IPS DF 19.7 (cell line): ENCODE measurements at regions not wholly inside any gene's neighbourhood (a gene's known extent, or its start where the extent isn't known, plus 50 kb on each side); places are given as distances from the start of the nearest gene placed in this dataset.

ENCODE experiments used
- DNase-seq: peaks from one replicate; pipeline ENCODE4 v3.0.0-alpha.2; 2013; ENCODE audit warnings: low read depth, low spot score

GRCh38 chr7:113825832-113826231, 93.0 kb downstream of the PPP1R3A start:
- peak; percentile 5 for DNase-seq

- DNase-seq: no peak
These were observed 94.5 kb downstream of the PPP1R3A start for GRCh38 chr7:113824117-113824823.

- no peak for DNase-seq
These were observed 99.3 kb downstream of the PPP1R3A start for GRCh38 chr7:113819474-113819873.

- no peak for DNase-seq
These were observed 102.2 kb downstream of the PPP1R3A start for GRCh38 chr7:113816639-113817038.

- no peak for DNase-seq
These were observed 105.3 kb downstream of the PPP1R3A start for GRCh38 chr7:113813471-113813870.

- no peak for DNase-seq
These were observed 106.1 kb downstream of the PPP1R3A start for GRCh38 chr7:113812591-113813255.

- DNase-seq: no peak
These were observed 108.6 kb downstream of the PPP1R3A start for GRCh38 chr7:113810080-113810744.

GRCh38 chr7:113809581-113809980, 109.2 kb downstream of the PPP1R3A start:
- DNase-seq: no peak

GRCh38 chr7:113806633-113807327, 112.0 kb downstream of the PPP1R3A start:
- DNase-seq: no peak

GRCh38 chr7:113805976-113806375, 112.8 kb downstream of the PPP1R3A start:
- no peak for DNase-seq

DNA sequence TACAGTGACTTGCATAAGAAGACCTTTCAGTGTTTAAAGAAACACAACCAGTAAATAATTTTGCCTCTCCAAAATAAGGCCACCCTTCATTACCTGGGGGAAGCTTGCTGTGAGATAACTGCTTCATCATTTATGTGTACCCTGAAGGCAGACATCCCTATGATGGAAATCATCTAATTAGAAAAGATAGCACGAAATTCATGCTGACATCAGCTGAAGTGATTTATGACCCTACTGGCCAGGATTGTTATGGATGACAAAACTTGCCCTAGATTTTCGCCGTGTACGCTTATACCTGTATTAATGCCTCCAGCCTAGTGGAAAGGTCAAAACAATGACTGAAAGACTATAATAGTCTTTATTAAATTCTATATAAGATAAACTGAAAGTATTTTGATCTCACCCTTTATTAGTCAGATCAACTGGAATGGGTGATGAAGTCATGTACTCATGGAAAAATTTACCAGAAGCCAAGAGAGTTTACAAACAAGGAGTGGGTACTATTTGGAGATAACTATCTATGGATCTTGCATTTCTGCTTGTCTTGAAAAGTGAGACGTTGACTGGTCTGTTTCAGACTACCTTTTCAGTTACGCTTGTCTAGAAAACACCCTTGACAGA, 114.2 kb downstream of the PPP1R3A start:
- DNase-seq: no peak

DNA sequence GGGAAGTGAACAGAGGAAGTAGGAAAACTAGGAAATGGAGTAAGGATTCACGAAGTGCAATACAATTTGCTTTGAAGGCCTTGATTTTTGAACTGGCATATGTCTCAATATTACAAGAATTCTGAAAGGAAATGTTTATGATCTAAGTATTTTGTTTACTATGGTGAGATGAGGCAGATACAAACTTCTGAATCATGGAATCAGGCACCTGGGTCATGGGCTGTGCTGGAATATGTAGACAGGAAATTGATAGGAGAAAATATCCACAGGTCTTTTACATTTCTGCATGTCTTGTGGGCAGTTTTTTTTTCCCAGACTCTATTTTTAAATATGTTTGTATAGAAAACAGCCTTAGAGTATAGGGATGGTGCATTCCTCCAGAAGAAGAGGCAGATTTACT, 117.1 kb downstream of the PPP1R3A start:
- DNase-seq: no peak

- no peak for DNase-seq
These were observed 118.0 kb downstream of the PPP1R3A start for GRCh38 chr7:113800826-113801225.

DNA sequence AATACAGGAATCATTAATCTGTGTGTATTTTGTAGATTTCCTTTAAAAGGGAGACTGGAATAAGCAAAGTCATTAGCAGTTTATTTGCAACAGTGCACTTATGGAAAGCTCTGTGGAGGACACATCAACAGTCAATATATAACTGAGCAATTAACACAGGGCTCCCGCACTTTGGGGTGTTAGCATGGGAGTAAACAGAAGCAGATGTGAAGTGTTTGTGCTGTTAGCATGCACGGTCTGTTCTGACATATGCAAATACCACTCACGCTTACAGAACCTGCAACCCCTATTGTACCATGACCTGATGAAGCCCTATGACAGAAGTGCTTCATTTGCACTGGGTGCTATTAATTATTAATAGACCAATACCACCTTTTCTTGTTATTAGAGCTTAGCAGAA, 118.9 kb downstream of the PPP1R3A start:
- no peak for DNase-seq

DNA sequence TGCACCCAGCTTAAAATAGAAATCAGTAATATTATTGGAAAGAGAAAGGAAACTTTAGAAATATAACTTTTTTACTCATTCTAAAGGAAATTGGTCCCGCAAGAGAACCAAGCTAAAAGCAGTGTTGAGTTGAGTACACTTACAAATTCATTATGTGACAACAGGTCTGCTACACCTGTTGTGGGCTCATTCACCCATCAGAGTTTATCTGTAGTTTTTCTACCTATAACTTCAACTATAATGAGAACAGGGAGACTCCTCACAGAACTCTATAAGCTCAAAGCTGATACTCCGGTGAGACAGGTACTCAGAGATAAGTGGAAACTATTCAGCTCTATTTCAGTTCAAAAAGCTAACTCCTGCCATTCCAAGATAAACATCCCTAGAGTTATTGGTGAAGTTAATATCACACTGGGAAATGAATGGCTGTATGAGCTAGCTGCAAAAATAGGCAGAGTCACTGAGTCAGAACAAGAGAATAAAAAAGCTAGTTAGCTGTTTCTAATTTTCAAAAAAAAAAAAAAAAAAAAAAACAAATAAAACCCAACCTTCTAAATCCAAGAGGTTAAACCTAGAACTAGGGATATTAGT, 121.3 kb downstream of the PPP1R3A start:
- no peak for DNase-seq

DNA sequence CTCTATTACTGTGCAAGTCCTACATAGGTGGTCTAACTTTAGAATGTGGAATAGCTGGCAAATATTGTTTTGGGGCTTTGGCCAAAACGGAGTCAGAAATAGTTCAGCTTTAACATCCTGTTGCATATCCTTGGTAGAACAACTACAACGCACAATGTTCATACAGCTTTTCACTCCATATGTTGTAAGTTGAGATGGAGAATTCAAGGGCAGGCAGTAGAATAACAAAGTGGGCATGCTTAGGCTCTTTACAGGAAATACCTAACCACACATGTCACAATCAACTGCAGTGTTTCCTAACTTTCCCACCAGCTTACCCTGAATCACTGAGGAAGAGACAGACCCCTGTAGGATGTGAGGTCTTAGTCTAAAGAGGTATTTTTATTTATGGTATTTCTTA, 122.3 kb downstream of the PPP1R3A start:
- DNase-seq: no peak

- DNase-seq: no peak
These were observed 124.2 kb downstream of the PPP1R3A start for GRCh38 chr7:113794573-113794972.

- no peak for DNase-seq
These were observed 125.6 kb downstream of the PPP1R3A start for GRCh38 chr7:113793171-113793570.

- DNase-seq: no peak
These were observed 128.8 kb downstream of the PPP1R3A start for GRCh38 chr7:113790025-113790424.

DNA sequence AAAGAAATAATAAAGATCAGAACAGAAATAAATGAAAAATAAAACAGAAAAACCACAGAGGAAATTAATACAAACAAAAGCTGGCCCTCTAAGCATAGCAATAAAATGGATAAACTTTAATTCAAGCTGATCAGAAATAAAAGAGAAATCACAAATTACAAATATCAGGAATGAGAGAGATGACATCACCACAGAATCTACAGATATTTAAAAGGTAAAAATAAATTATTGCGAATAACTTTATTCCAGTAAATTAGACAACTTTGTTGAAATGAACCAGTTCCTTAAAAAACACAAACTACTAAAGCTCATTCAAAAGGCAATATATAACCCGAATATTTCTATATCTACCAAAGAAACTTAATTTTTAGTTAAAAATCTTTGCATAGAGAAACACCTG, 131.7 kb downstream of the PPP1R3A start:
- DNase-seq: no peak

- DNase-seq: no peak
These were observed 133.9 kb downstream of the PPP1R3A start for GRCh38 chr7:113784956-113785355.
